Loucy (cell line): ENCODE measurements at regions not wholly inside any gene's neighbourhood (a gene's known extent, or its start where the extent isn't known, plus 50 kb on each side); places are given as distances from the start of the nearest gene placed in this dataset.

Experiments used
- EZH2phosphoT487 ChIP-seq: fragments of 200-600 bp; IDR thresholded peaks from 2 replicates; pipeline ENCODE4 v1.6.1; 2018; ENCODE audit warnings: antibody characterized with exemption, mild to moderate bottlenecking, moderate library complexity, borderline replicate concordance
- TF ChIP-seq, protein P1 (sequence below): fragments of 200-600 bp; sonication (generic); conservative IDR thresholded peaks from 2 replicates; pipeline ENCODE4 v1.5.1; 2014; ENCODE audit warnings: mild to moderate bottlenecking, antibody characterized with exemption, low read length

DNA sequence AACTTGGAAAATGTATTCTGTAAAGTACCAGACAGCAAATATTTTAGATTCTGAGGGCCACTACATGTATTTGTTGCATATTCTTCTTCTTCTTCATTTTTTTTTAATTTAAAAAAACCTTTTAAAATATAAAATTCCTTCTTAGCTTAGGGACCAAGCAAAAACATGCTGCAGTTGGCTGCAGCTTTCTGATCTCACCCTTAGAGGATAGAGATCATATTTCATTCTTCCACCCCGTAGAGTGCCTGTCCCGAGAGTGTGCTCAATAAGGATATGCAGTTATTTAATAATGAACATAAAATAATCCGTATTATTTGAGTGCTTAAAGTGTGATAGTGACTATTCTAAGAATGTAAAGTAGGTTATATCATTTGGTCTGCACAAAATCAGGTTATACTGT lies 204.2 kb upstream of the CD180 start:
- TF ChIP-seq, protein P1, sequence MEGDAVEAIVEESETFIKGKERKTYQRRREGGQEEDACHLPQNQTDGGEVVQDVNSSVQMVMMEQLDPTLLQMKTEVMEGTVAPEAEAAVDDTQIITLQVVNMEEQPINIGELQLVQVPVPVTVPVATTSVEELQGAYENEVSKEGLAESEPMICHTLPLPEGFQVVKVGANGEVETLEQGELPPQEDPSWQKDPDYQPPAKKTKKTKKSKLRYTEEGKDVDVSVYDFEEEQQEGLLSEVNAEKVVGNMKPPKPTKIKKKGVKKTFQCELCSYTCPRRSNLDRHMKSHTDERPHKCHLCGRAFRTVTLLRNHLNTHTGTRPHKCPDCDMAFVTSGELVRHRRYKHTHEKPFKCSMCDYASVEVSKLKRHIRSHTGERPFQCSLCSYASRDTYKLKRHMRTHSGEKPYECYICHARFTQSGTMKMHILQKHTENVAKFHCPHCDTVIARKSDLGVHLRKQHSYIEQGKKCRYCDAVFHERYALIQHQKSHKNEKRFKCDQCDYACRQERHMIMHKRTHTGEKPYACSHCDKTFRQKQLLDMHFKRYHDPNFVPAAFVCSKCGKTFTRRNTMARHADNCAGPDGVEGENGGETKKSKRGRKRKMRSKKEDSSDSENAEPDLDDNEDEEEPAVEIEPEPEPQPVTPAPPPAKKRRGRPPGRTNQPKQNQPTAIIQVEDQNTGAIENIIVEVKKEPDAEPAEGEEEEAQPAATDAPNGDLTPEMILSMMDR = no peak
- TF ChIP-seq EZH2phosphoT487 = no peak
